Astrocyte of the spinal cord (primary cell): ENCODE measurements at regions not wholly inside any gene's neighbourhood (a gene's known extent, or its start where the extent isn't known, plus 50 kb on each side); places are given as distances from the start of the nearest gene placed in this dataset.

Source experiments
- DNase-seq: peaks from one replicate; pipeline ENCODE4 v3.0.0; 2011; ENCODE audit warnings: low read depth, low spot score
- H3K4me3 ChIP-seq: 2 replicates; pipeline ENCODE4 v1.5.1; 2011; ENCODE audit warnings: low read depth, mild to moderate bottlenecking, low read length, moderate library complexity
- in situ Hi-C: cut with HindIII; loops from 2 replicates; pipeline ENCODE4 v1.10.0; 2017; ENCODE audit warnings: low sequenced_read_pairs
- TF ChIP-seq, protein P1 (sequence below): IDR thresholded peaks from 2 replicates; pipeline ENCODE4 v1.5.1; 2012; ENCODE audit warnings: low read depth, mild to moderate bottlenecking, low read length, inconsistent platforms

GRCh38 chr15:79204886-79205675 is 77.4 kb upstream of the ANKRD34C start:
- H3K4me3 ChIP-seq: no peak overlapping the region
- no peak for DNase-seq
- TF ChIP-seq, protein P1, sequence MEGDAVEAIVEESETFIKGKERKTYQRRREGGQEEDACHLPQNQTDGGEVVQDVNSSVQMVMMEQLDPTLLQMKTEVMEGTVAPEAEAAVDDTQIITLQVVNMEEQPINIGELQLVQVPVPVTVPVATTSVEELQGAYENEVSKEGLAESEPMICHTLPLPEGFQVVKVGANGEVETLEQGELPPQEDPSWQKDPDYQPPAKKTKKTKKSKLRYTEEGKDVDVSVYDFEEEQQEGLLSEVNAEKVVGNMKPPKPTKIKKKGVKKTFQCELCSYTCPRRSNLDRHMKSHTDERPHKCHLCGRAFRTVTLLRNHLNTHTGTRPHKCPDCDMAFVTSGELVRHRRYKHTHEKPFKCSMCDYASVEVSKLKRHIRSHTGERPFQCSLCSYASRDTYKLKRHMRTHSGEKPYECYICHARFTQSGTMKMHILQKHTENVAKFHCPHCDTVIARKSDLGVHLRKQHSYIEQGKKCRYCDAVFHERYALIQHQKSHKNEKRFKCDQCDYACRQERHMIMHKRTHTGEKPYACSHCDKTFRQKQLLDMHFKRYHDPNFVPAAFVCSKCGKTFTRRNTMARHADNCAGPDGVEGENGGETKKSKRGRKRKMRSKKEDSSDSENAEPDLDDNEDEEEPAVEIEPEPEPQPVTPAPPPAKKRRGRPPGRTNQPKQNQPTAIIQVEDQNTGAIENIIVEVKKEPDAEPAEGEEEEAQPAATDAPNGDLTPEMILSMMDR: no peak
- in situ Hi-C loops: no loop called here

GRCh38 chr15:79198461-79198860 is 84.1 kb upstream of the ANKRD34C start:
- no peak for DNase-seq
- TF ChIP-seq, protein P1: no peak
- no peak overlapping the region for H3K4me3 ChIP-seq
- in situ Hi-C loops: no loop called here

- H3K4me3 ChIP-seq: no peak overlapping the region
- TF ChIP-seq, protein P1: no peak
- no peak for DNase-seq
- in situ Hi-C loops: no loop called here
Observed at GRCh38 chr15:79197285-79197684, 85.2 kb upstream of the ANKRD34C start.

DNA sequence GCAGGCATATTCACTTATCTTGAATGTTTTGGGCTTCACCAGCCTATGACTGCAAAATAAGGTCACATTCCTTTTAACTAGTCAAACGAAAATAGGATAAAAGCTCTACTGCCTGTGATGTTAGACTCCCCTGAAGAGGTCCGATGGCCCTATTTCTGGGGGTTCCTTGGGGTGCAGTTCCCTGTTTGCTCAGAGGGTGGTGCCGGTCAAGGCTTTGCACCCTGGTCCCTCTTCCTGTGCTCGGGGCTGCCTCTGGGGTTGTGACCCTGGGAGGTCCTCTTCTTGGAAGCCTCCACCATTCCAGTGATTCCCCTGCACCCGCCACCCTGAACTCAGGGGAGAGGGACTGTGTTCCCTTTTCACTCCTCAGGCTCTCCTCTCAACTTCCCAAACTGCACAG is 86.7 kb upstream of the ANKRD34C start:
- TF ChIP-seq, protein P1: no peak
- DNase-seq: no peak
- in situ Hi-C loops: no loop called here
- no peak overlapping the region for H3K4me3 ChIP-seq

GRCh38 chr15:79195239-79195638 is 87.3 kb upstream of the ANKRD34C start:
- no peak overlapping the region for H3K4me3 ChIP-seq
- TF ChIP-seq, protein P1: no peak
- no peak for DNase-seq
- in situ Hi-C loops: no loop called here

DNA sequence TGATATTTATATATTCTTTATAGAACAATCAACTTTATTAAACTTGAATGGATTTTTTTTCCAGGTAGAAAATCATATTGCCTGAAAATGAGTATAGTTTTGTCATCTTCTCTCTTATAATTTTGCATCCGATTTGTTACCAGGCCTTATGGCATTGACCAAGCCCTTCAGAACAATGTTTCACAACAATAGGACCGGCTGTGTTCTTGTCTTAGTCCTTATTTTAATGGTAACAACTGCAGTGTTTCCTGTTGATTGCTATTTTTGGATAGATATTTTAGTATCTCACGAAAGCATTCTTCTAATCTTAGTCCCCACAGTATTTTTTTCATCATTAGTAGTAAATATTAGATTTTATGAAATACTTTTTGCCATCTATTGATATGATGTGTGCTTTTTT is 88.1 kb upstream of the ANKRD34C start:
- TF ChIP-seq, protein P1: no peak
- in situ Hi-C loops: no loop called here
- DNase-seq: no peak
- no peak overlapping the region for H3K4me3 ChIP-seq

DNA sequence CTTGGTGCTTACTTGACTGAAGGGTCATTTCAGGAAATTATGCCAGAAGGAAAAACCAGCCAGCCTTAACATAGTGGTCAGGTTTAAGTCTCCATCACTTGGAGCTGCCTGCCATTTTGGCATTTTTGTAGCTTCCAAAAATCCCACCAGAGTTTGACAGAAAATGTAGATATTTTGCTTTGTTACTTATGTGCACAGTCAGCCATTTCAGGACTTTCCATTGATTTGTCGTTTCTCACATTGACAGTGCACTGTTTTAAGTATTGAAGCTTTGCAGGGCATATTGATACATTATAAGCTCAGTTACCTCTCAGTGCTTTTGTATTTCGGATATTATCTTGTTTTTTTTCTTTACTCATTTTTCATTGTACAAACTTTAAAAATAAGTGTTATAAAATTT is 89.0 kb upstream of the ANKRD34C start:
- in situ Hi-C loops: no loop called here
- DNase-seq: no peak
- H3K4me3 ChIP-seq: no peak overlapping the region
- TF ChIP-seq, protein P1: no peak
